LNCaP clone FGC (cell line): ENCODE measurements at regions not wholly inside any gene's neighbourhood (a gene's known extent, or its start where the extent isn't known, plus 50 kb on each side); places are given as distances from the start of the nearest gene placed in this dataset.

Experiments used
- DNase-seq: peaks from one replicate; pipeline ENCODE4 v3.0.0-alpha.2; 2011; ENCODE audit warnings: low read depth
- H3K4me3 ChIP-seq: 2 replicates; pipeline ENCODE4 v1.5.1; 2011; ENCODE audit warnings: mild to moderate bottlenecking, low read depth, low read length, control low read depth
- CTCF ChIP-seq: IDR thresholded peaks from 2 replicates; pipeline ENCODE4 v1.5.1; 2012; ENCODE audit warnings: mild to moderate bottlenecking; ENCODE audit not compliant: control insufficient read depth, insufficient read depth; ENCODE audit errors: extremely low read depth

GRCh38 chr5:58106754-58107410, 353.0 kb downstream of the PLK2 start:
- DNase-seq: no peak
- H3K4me3 ChIP-seq: no peak overlapping the region
- no peak for TF ChIP-seq CTCF

GRCh38 chr5:58105836-58106235, 354.1 kb downstream of the PLK2 start:
- no peak for DNase-seq

GRCh38 chr5:58099257-58099656, 360.6 kb downstream of the PLK2 start:
- no peak for TF ChIP-seq CTCF
- H3K4me3 ChIP-seq: no peak overlapping the region
- no peak for DNase-seq

More at GRCh38 chr5:58105836-58106235, 354.1 kb downstream of the PLK2 start:
- TF ChIP-seq CTCF: no peak
- H3K4me3 ChIP-seq: no peak overlapping the region

- TF ChIP-seq CTCF: no peak
- no peak for DNase-seq
- no peak overlapping the region for H3K4me3 ChIP-seq
These were observed 365.9 kb downstream of the PLK2 start for GRCh38 chr5:58094031-58094430.

- no peak for DNase-seq
- TF ChIP-seq CTCF: no peak
- H3K4me3 ChIP-seq: no peak overlapping the region
These were observed 369.2 kb downstream of the PLK2 start for GRCh38 chr5:58090704-58091103.

- DNase-seq: no peak
- no peak for TF ChIP-seq CTCF
These were observed 370.9 kb downstream of the PLK2 start for GRCh38 chr5:58088941-58089340.

GRCh38 chr5:58087905-58088304, 372.0 kb downstream of the PLK2 start:
- no peak for DNase-seq
- H3K4me3 ChIP-seq: no peak overlapping the region
- TF ChIP-seq CTCF: no peak

More at GRCh38 chr5:58088941-58089340, 370.9 kb downstream of the PLK2 start:
- H3K4me3 ChIP-seq: no peak overlapping the region
